ENCODE measurements at regions not wholly inside any gene's neighbourhood (a gene's known extent, or its start where the extent isn't known, plus 50 kb on each side); places are given as distances from the start of the nearest gene placed in this dataset.

GRCh38 chr3:143901105-143901504, 52.8 kb upstream of the SLC9A9 start:
- Histone ChIP-seq H3K27ac (replicated peaks) (no peak overlapping the region), H3K27me3 (ENCODE audit: insufficient read depth, poor library complexity, severe bottlenecking) (no peaks in the 10 kb centered on the region), H3K4me3 (replicated peaks; ENCODE audit: insufficient read depth, low read length) (no peak overlapping the region)
- TF ChIP-seq SPI1 (IDR thresholded peaks at IDR 0.05; ENCODE audit: borderline replicate concordance, low read depth), result no peak
- TF ChIP-seq, protein P1, sequence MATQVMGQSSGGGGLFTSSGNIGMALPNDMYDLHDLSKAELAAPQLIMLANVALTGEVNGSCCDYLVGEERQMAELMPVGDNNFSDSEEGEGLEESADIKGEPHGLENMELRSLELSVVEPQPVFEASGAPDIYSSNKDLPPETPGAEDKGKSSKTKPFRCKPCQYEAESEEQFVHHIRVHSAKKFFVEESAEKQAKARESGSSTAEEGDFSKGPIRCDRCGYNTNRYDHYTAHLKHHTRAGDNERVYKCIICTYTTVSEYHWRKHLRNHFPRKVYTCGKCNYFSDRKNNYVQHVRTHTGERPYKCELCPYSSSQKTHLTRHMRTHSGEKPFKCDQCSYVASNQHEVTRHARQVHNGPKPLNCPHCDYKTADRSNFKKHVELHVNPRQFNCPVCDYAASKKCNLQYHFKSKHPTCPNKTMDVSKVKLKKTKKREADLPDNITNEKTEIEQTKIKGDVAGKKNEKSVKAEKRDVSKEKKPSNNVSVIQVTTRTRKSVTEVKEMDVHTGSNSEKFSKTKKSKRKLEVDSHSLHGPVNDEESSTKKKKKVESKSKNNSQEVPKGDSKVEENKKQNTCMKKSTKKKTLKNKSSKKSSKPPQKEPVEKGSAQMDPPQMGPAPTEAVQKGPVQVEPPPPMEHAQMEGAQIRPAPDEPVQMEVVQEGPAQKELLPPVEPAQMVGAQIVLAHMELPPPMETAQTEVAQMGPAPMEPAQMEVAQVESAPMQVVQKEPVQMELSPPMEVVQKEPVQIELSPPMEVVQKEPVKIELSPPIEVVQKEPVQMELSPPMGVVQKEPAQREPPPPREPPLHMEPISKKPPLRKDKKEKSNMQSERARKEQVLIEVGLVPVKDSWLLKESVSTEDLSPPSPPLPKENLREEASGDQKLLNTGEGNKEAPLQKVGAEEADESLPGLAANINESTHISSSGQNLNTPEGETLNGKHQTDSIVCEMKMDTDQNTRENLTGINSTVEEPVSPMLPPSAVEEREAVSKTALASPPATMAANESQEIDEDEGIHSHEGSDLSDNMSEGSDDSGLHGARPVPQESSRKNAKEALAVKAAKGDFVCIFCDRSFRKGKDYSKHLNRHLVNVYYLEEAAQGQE (IDR thresholded peaks at IDR 0.05; ENCODE audit: insufficient replicate concordance, low read depth), result no peak
- TF ChIP-seq, protein P2, sequence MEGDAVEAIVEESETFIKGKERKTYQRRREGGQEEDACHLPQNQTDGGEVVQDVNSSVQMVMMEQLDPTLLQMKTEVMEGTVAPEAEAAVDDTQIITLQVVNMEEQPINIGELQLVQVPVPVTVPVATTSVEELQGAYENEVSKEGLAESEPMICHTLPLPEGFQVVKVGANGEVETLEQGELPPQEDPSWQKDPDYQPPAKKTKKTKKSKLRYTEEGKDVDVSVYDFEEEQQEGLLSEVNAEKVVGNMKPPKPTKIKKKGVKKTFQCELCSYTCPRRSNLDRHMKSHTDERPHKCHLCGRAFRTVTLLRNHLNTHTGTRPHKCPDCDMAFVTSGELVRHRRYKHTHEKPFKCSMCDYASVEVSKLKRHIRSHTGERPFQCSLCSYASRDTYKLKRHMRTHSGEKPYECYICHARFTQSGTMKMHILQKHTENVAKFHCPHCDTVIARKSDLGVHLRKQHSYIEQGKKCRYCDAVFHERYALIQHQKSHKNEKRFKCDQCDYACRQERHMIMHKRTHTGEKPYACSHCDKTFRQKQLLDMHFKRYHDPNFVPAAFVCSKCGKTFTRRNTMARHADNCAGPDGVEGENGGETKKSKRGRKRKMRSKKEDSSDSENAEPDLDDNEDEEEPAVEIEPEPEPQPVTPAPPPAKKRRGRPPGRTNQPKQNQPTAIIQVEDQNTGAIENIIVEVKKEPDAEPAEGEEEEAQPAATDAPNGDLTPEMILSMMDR (IDR thresholded peaks at IDR 0.05; ENCODE audit: insufficient read depth, low read length), result no peak
- peak in 1 of 2 experiments; percentile 40 for DNase-seq (ENCODE audit: low read depth in 1 of 2, low spot score in 1 of 2)

DNA sequence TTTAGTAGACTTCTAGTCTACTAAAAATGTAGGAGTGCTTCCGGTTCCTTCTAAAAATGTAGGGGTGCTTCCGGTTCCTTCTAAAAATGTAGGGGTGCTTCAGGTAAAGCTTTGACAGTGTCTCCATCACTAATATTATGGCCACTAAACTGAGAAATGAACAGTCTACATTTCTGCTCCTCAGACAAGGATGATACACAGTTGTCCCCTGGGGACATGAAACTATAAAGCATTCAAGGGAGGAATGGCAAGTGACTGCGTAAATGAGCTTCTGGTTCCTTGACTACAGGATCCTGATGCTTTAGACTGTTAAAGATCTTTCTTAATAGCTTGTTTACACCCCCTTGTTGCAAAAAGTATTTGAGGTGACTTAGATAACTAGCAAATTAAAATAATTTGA, 53.9 kb upstream of the SLC9A9 start:
- no peak for TF ChIP-seq GABPA (IDR thresholded peaks at IDR 0.05; ENCODE audit: low read depth)
- TF ChIP-seq, protein P2 (IDR thresholded peaks at IDR 0.05; ENCODE audit: insufficient read depth, low read length), result no peak
- TF ChIP-seq, protein P1 (IDR thresholded peaks at IDR 0.05; ENCODE audit: insufficient replicate concordance, low read depth), result no peak
- no peak for TF ChIP-seq SPI1 (IDR thresholded peaks at IDR 0.05; ENCODE audit: borderline replicate concordance, low read depth)
- TF ChIP-seq POLR2AphosphoS5 (IDR thresholded peaks at IDR 0.05; ENCODE audit: low read depth), result no peak
- no peak for DNase-seq (ENCODE audit: low read depth in 1 of 2, low spot score in 1 of 2)
- H3K27ac ChIP-seq (replicated peaks), result no peak overlapping the region
- H3K27me3 ChIP-seq (ENCODE audit: insufficient read depth, poor library complexity, severe bottlenecking), result no peaks in the 10 kb centered on the region
- no peak overlapping the region for H3K4me3 ChIP-seq (replicated peaks; ENCODE audit: insufficient read depth, low read length)

GRCh38 chr3:143910756-143911155, 60.9 kb upstream of the DIPK2A start:
- TF ChIP-seq GABPA (IDR thresholded peaks at IDR 0.05; ENCODE audit: low read depth) (no peak), SPI1 (IDR thresholded peaks at IDR 0.05; ENCODE audit: borderline replicate concordance, low read depth) (no peak), POLR2AphosphoS5 (IDR thresholded peaks at IDR 0.05; ENCODE audit: low read depth) (no peak)
- TF ChIP-seq, protein P1 (IDR thresholded peaks at IDR 0.05; ENCODE audit: insufficient replicate concordance, low read depth), result no peak
- TF ChIP-seq, protein P2 (IDR thresholded peaks at IDR 0.05; ENCODE audit: insufficient read depth, low read length), result no peak
- no peak overlapping the region for H3K4me3 ChIP-seq (replicated peaks; ENCODE audit: insufficient read depth, low read length)
- no peak overlapping the region for H3K27ac ChIP-seq (replicated peaks)
- DNase-seq (ENCODE audit: low read depth in 1 of 2, low spot score in 1 of 2), result no peak
- no peaks in the 10 kb centered on the region for H3K27me3 ChIP-seq (ENCODE audit: insufficient read depth, poor library complexity, severe bottlenecking)
